C4-2B (cell line): ENCODE measurements at regions not wholly inside any gene's neighbourhood (a gene's known extent, or its start where the extent isn't known, plus 50 kb on each side); places are given as distances from the start of the nearest gene placed in this dataset.

ENCODE experiments used
- H3K27ac ChIP-seq: fragments of 450-650 bp; 2 replicates; pipeline ENCODE4 v1.5.1; 2017
- CTCF ChIP-seq: fragments of 450-650 bp; conservative IDR thresholded peaks from 2 replicates; pipeline ENCODE4 v1.5.1; 2017; ENCODE audit warnings: mild to moderate bottlenecking
- ZFX ChIP-seq: fragments of 450-650 bp; IDR thresholded peaks from 2 replicates; pipeline ENCODE4 v1.6.1; 2017

- H3K27ac ChIP-seq, result no peak overlapping the region
- TF ChIP-seq ZFX (no peak), CTCF (no peak)
Observed at GRCh38 chr1:69220672-69221071, 347.1 kb upstream of the LRRC7 start.

GRCh38 chr1:69221524-69221923 is 346.2 kb upstream of the LRRC7 start:
- TF ChIP-seq ZFX, result no peak
- TF ChIP-seq CTCF, result peak; percentile 10; the same call in 1 of the 2 replicates

GRCh38 chr1:69223156-69223555 is 344.6 kb upstream of the LRRC7 start:
- no peak for TF ChIP-seq CTCF
- no peak for TF ChIP-seq ZFX
- no peak overlapping the region for H3K27ac ChIP-seq

More at GRCh38 chr1:69221524-69221923, 346.2 kb upstream of the LRRC7 start:
- H3K27ac ChIP-seq, result no peak overlapping the region

GRCh38 chr1:69228501-69228900 is 339.2 kb upstream of the LRRC7 start:
- no peak overlapping the region for H3K27ac ChIP-seq
- TF ChIP-seq ZFX (no peak), CTCF (no peak)

DNA sequence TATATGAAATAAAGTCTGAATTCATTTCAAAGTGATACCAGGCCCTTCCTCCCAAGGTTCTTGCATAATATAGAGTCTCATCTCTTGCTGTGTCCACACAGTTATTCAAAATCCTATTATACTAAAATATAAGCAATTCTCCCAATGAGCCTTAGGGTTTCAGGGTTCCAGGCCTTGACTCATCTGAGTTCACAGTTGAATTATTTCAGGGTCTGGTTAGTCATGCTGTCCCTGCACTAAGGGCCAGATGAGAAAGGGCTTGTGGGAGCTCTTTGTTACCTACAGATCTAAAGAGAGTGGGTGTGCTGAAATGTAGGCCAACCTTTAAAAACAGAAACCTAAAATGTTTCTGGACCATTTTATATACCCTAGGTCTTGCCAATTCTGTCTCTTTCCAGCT is 337.5 kb upstream of the LRRC7 start:
- H3K27ac ChIP-seq, result no peak overlapping the region
- TF ChIP-seq ZFX, result no peak

DNA sequence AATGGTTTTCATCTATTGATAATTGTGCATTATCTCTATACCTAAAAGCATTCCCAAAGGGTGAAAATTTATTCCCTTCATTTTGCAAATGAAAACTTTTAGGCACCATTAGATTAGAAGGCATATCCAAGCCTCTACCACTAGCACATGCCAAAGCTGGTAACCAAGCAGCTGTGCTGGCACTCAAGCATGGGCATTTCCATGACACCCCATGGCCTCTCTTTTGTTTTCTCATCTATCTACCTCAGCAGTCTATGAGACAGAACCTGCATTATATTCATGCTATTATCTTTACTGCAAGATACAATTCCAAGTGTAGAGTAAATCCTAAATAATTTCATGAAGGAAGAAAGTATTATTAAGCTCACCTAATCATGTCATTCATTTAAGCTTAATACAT is 334.3 kb upstream of the LRRC7 start:
- H3K27ac ChIP-seq, result no peak overlapping the region
- TF ChIP-seq ZFX, result no peak
- no peak for TF ChIP-seq CTCF

GRCh38 chr1:69244211-69244610 is 323.5 kb upstream of the LRRC7 start:
- no peak for TF ChIP-seq ZFX
- TF ChIP-seq CTCF, result no peak
- H3K27ac ChIP-seq, result no peak overlapping the region

- H3K27ac ChIP-seq, result no peak overlapping the region
- TF ChIP-seq CTCF, result no peak
- no peak for TF ChIP-seq ZFX
Observed at GRCh38 chr1:69246109-69246508, 321.6 kb upstream of the LRRC7 start.
